OCI-LY7 (cell line): ENCODE measurements at regions not wholly inside any gene's neighbourhood (a gene's known extent, or its start where the extent isn't known, plus 50 kb on each side); places are given as distances from the start of the nearest gene placed in this dataset.

Source experiments
- BruUV-seq: library from RNA; stranded (reverse); fragments of 400-500 nt; replicated peaks from 2 replicates; lab custom pipeline; 2021; lab: Mats Ljungman, UMichigan
- CTCF ChIA-PET: fragments of 300-600 bp; sonication (Branson Sonifier 250); formaldehyde crosslinking; loops from one replicate; lab custom pipeline; 2022; ENCODE audit warnings: antibody characterized with exemption; ENCODE audit not compliant: unreplicated experiment; lab: Charles Lee
- POLR2A ChIA-PET: fragments of 300-600 bp; sonication (Branson Sonifier 250); formaldehyde crosslinking; loops from one replicate; lab custom pipeline; 2022; ENCODE audit warnings: antibody characterized with exemption; lab: Charles Lee
- DNase-seq: peaks from one replicate; pipeline ENCODE4 v3.0.0-alpha.2; 2015; ENCODE audit warnings: low spot score
- H2AFZ ChIP-seq: fragments of 200-600 bp; sonication (generic), shearing (Covaris generic); 2 replicates; pipeline ENCODE4 v1.6.1; 2014; ENCODE audit warnings: mild to moderate bottlenecking, antibody characterized with exemption, low read length, moderate library complexity
- H3K27ac ChIP-seq: fragments of 200-600 bp; sonication (generic); 2 replicates; pipeline ENCODE4 v1.5.1; 2014; ENCODE audit warnings: mixed run types, low read depth, mild to moderate bottlenecking, moderate library complexity, low read length, inconsistent platforms; ENCODE audit not compliant: poor library complexity, severe bottlenecking
- H3K36me3 ChIP-seq: fragments of 200-600 bp; sonication (generic); 2 replicates; pipeline ENCODE4 v1.6.1; 2014; ENCODE audit warnings: mild to moderate bottlenecking, antibody characterized with exemption, low read length, moderate library complexity, mixed read lengths; ENCODE audit not compliant: insufficient read depth
- H3K4me1 ChIP-seq: fragments of 200-600 bp; sonication (generic); 2 replicates; pipeline ENCODE4 v1.5.1; 2014; ENCODE audit warnings: mild to moderate bottlenecking, low read length; ENCODE audit not compliant: insufficient read depth, poor library complexity, severe bottlenecking
- H3K4me2 ChIP-seq: fragments of 200-600 bp; sonication (generic); 2 replicates; pipeline ENCODE4 v1.6.1; 2014; ENCODE audit warnings: mild to moderate bottlenecking, low read length
- H3K4me3 ChIP-seq: fragments of 200-600 bp; sonication (generic); 2 replicates; pipeline ENCODE4 v1.5.1; 2014; ENCODE audit warnings: mild to moderate bottlenecking, low read depth, low read length; ENCODE audit not compliant: poor library complexity, severe bottlenecking
- H3K79me2 ChIP-seq: fragments of 200-600 bp; sonication (generic); 2 replicates; pipeline ENCODE4 v1.6.1; 2016; ENCODE audit warnings: low read depth, mild to moderate bottlenecking, low read length, moderate library complexity, mixed read lengths; ENCODE audit not compliant: insufficient read depth
- H3K9me2 ChIP-seq: fragments of 200-600 bp; sonication (generic); 2 replicates; pipeline ENCODE4 v1.6.1; 2016; ENCODE audit warnings: mild to moderate bottlenecking, low read length, mixed read lengths; ENCODE audit not compliant: insufficient read depth
- H3K9me3 ChIP-seq: fragments of 200-600 bp; sonication (generic); 2 replicates; pipeline ENCODE4 v1.6.1; 2014; ENCODE audit warnings: mild to moderate bottlenecking, mixed run types, low read length, mixed read lengths
- H4K20me1 ChIP-seq: fragments of 200-600 bp; sonication (generic); 2 replicates; pipeline ENCODE4 v1.6.1; 2014; ENCODE audit warnings: mild to moderate bottlenecking, antibody characterized with exemption, low read length, moderate library complexity, mixed read lengths; ENCODE audit not compliant: insufficient read depth
- CTCF ChIP-seq: fragments of 200-600 bp; sonication (generic); conservative IDR thresholded peaks from 2 replicates; pipeline ENCODE4 v1.5.1; 2014; ENCODE audit warnings: mild to moderate bottlenecking, antibody characterized with exemption, low read length, moderate library complexity, mixed read lengths
- EZH2phosphoT487 ChIP-seq: fragments of 200-600 bp; sonication (generic); IDR thresholded peaks from 2 replicates; pipeline ENCODE4 v1.6.1; 2018; ENCODE audit warnings: low read depth, borderline replicate concordance, mild to moderate bottlenecking, mixed run types, antibody characterized with exemption, low read length, moderate library complexity, mixed read lengths
- intact Hi-C: fragments of 100-400 bp; cut with micrococcal nuclease; formaldehyde crosslinking; loops from one replicate; pipeline ENCODE4 v1.10.0; 2022; ENCODE audit not compliant: unreplicated experiment

- H3K27ac ChIP-seq: no peak overlapping the region
- H3K79me2 ChIP-seq: no peaks in the 10 kb centered on the region
- ChIA-PET CTCF (no interaction called here), POLR2A (interaction anchor here (1.1 kb wide), 1 partner anchor 45 kb away, joined by 3 read pairs; no protein-coding TSS in a partner anchor)
- intact Hi-C loops: no loop called here
- no peak overlapping the region for H3K4me3 ChIP-seq
- no peaks in the 10 kb centered on the region for H3K9me2 ChIP-seq
- H3K36me3 ChIP-seq: no peaks in the 10 kb centered on the region
- H3K4me1 ChIP-seq: no peaks in the 10 kb centered on the region
- H4K20me1 ChIP-seq: no peaks in the 10 kb centered on the region
- H3K4me2 ChIP-seq: no peak overlapping the region
- no peak overlapping the region for H2AFZ ChIP-seq
- H3K9me3 ChIP-seq: no peaks in the 10 kb centered on the region
- no peak for DNase-seq
- no TSS peak for BruUV-seq
- TF ChIP-seq CTCF (no peak), EZH2phosphoT487 (no peak)
Observed at GRCh38 chr2:5945742-5946141, 253.6 kb downstream of the SOX11 start.

- Histone ChIP-seq H3K79me2 (no peaks in the 10 kb centered on the region), H3K4me3 (no peak overlapping the region), H3K9me3 (no peaks in the 10 kb centered on the region), H3K36me3 (no peaks in the 10 kb centered on the region), H4K20me1 (no peaks in the 10 kb centered on the region), H3K9me2 (no peaks in the 10 kb centered on the region), H3K4me1 (no peaks in the 10 kb centered on the region), H3K4me2 (no peak overlapping the region), H2AFZ (no peak overlapping the region), H3K27ac (no peak overlapping the region)
- no TSS peak for BruUV-seq
- POLR2A ChIA-PET: interaction anchor here (0.8 to 1.1 kb wide), 3 partner anchors 11 to 46 kb away, joined by 3 to 5 read pairs (median 3); no protein-coding TSS in a partner anchor
- CTCF ChIA-PET: no interaction called here
- TF ChIP-seq CTCF: no peak
- no peak for TF ChIP-seq EZH2phosphoT487
- intact Hi-C loops: no loop called here
- no peak for DNase-seq
Observed at GRCh38 chr2:5946225-5947115, 254.3 kb downstream of the SOX11 start.

GRCh38 chr2:5950736-5951135, 258.6 kb downstream of the SOX11 start:
- no TSS peak for BruUV-seq
- Histone ChIP-seq H3K4me2 (no peak overlapping the region), H3K36me3 (no peaks in the 10 kb centered on the region), H3K4me3 (no peak overlapping the region), H3K9me3 (no peaks in the 10 kb centered on the region), H3K4me1 (no peaks in the 10 kb centered on the region), H3K9me2 (no peaks in the 10 kb centered on the region), H3K79me2 (no peaks in the 10 kb centered on the region), H4K20me1 (no peaks in the 10 kb centered on the region), H2AFZ (no peak overlapping the region), H3K27ac (no peak overlapping the region)
- no peak for TF ChIP-seq CTCF
- no peak for TF ChIP-seq EZH2phosphoT487
- POLR2A ChIA-PET: interaction anchor here (0.6 kb wide), 1 partner anchor 917 kb away, joined by 3 read pairs; no protein-coding TSS in a partner anchor
- intact Hi-C loops: no loop called here
- no peak for DNase-seq
- CTCF ChIA-PET: no interaction called here
